SK-N-MC (cell line): ENCODE measurements at regions not wholly inside any gene's neighbourhood (a gene's known extent, or its start where the extent isn't known, plus 50 kb on each side); places are given as distances from the start of the nearest gene placed in this dataset.
"Not testable (repeated sequence)": the region's sequence is repeated elsewhere in the genome, so short reads cannot be mapped to it uniquely, and the experiment has no call there.

Experiments used
- EZH2 ChIP-seq: fragments of 200-600 bp; sonication (generic); IDR thresholded peaks from one replicate; pipeline ENCODE4 v1.6.1; 2017; ENCODE audit warnings: antibody characterized with exemption
- FOXP2 ChIP-seq: optimal IDR thresholded peaks from 2 replicates; pipeline ENCODE3; 2011; ENCODE audit warnings: mild to moderate bottlenecking, moderate library complexity; ENCODE audit not compliant: insufficient read depth; ENCODE audit errors: extremely low read length, control extremely low read depth
- POLR2AphosphoS5 ChIP-seq: IDR thresholded peaks from 2 replicates; pipeline ENCODE4 v1.6.1; 2012; ENCODE audit warnings: mild to moderate bottlenecking, low read depth, low read length, borderline replicate concordance

DNA sequence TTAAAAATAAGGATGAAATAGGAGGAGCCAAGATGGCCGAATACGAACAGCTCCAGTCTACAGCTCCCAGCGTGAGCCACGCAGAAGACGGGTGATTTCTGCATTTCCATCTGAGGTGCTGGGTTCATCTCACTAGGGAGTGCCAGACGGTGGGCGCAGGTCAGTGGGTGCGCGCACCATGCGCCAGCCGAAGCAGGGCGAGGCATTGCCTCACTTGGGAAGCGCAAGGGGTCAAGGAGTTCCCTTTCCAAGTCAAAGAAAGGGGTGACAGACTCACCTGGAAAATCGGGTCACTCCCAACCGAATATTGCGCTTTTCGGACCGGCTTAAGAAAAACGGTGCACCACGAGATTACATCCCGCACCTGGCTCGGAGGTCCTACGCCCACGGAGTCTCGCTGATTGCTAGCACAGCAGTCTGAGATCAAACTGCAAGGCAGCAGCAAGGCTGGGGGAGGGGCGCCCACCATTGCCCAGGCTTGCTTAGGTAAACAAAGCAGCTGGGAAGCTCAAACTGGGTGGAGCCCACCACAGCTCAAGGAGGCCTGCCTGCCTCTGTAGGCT lies 323.2 kb upstream of the PIK3C3 start:
- not testable (repeated sequence) for TF ChIP-seq POLR2AphosphoS5, EZH2, FOXP2
